Keratinocyte (primary cell): ENCODE measurements at regions not wholly inside any gene's neighbourhood (a gene's known extent, or its start where the extent isn't known, plus 50 kb on each side); places are given as distances from the start of the nearest gene placed in this dataset.

Experiments
- EZH2 ChIP-seq: IDR thresholded peaks from one replicate; pipeline ENCODE4 v1.6.1; 2012; ENCODE audit warnings: inconsistent platforms, mild to moderate bottlenecking, low read length, moderate library complexity
- TF ChIP-seq, protein P1 (sequence below), 3 experiments: IDR thresholded peaks in 1 of 3; conservative IDR thresholded peaks in 1 of 3; optimal IDR thresholded peaks in 1 of 3; 2 replicates in 2 of 3; 3 replicates in 1 of 3; pipeline versions ENCODE3 to v1.5.1; 2011; ENCODE audit warnings: low read length in 3 of 3, mild to moderate bottlenecking in 3 of 3, moderate library complexity in 2 of 3, control low read depth in 1 of 3, inconsistent platforms in 1 of 3; ENCODE audit not compliant: insufficient read depth in 2 of 3; ENCODE audit errors: extremely low read depth in 1 of 3

DNA sequence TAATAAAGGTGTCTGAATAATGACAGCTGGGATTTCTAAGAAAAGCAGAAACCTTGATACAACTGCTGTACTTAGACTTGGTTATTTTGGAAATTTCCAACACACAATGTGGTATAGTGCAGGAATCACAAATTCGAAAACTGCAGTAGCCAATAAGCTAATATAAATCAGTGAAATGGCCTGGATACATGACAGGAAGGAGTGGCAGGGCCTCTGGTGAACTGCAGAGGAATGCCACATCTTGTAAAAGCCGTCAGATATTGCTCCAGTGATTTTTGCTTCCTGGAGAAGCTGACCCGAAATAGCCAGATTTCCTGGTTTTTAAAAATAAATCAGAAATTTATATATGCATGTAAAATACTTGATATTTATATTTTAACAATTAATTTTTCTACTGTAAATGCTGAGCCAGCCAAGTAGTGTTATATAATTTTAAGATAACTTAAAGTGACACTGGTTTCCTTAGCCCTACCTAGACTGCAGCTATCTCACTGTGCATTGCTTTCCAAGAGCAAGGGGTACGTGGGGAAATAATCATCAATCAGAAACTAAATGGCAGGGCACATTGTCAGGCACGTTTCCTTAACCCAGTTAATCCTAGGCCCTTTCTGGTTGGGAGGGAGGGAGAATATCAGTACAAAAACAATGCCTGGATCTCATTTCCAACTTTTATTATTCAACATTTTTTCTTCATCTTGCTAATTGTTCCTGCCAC, 182.4 kb downstream of the RASEF start:
- TF ChIP-seq, protein P1, sequence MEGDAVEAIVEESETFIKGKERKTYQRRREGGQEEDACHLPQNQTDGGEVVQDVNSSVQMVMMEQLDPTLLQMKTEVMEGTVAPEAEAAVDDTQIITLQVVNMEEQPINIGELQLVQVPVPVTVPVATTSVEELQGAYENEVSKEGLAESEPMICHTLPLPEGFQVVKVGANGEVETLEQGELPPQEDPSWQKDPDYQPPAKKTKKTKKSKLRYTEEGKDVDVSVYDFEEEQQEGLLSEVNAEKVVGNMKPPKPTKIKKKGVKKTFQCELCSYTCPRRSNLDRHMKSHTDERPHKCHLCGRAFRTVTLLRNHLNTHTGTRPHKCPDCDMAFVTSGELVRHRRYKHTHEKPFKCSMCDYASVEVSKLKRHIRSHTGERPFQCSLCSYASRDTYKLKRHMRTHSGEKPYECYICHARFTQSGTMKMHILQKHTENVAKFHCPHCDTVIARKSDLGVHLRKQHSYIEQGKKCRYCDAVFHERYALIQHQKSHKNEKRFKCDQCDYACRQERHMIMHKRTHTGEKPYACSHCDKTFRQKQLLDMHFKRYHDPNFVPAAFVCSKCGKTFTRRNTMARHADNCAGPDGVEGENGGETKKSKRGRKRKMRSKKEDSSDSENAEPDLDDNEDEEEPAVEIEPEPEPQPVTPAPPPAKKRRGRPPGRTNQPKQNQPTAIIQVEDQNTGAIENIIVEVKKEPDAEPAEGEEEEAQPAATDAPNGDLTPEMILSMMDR (optimal IDR thresholded peaks at IDR 0.05 in 1 of 3, IDR thresholded peaks at IDR 0.05 in 1 of 3, conservative IDR thresholded peaks at IDR 0.05 in 1 of 3; ENCODE audit: extremely low read depth in 1 of 3, insufficient read depth in 2 of 3, low read length in 3 of 3), result no peak
- no peak for TF ChIP-seq EZH2
